IPS DF 6.9 (cell line): ENCODE measurements at regions not wholly inside any gene's neighbourhood (a gene's known extent, or its start where the extent isn't known, plus 50 kb on each side); places are given as distances from the start of the nearest gene placed in this dataset.

Experiments used
- DNase-seq: peaks from one replicate; pipeline ENCODE4 v3.0.0-alpha.2; 2013; ENCODE audit warnings: low read depth, low spot score
- H3K27ac ChIP-seq: one replicate; pipeline ENCODE4 v1.5.1; 2013; ENCODE audit warnings: low read length, control low read depth
- H3K27me3 ChIP-seq: 2 replicates; pipeline ENCODE4 v1.6.1; 2013; ENCODE audit warnings: mild to moderate bottlenecking, low read length; ENCODE audit not compliant: control insufficient read depth, insufficient read depth
- H3K36me3 ChIP-seq: 2 replicates; pipeline ENCODE4 v1.6.1; 2013; ENCODE audit warnings: low read length; ENCODE audit not compliant: control insufficient read depth, insufficient read depth
- H3K4me1 ChIP-seq: 2 replicates; pipeline ENCODE4 v1.6.1; 2013; ENCODE audit warnings: low read length; ENCODE audit not compliant: control insufficient read depth, insufficient read depth
- H3K4me3 ChIP-seq: 2 replicates; pipeline ENCODE4 v1.5.1; 2013; ENCODE audit warnings: mild to moderate bottlenecking, low read length
- H3K9me3 ChIP-seq: 2 replicates; pipeline ENCODE4 v1.6.1; 2013; ENCODE audit warnings: low read length, inconsistent platforms; ENCODE audit not compliant: control insufficient read depth, insufficient read depth
- WGBS: extraction: QIAGEN DNeasy Blood & Tissue Kit; methylation state at CpG from one replicate; pipeline ENCODE4 v1.1.7; 2013; ENCODE audit warnings: mixed read lengths, missing lambda C conversion rate; ENCODE audit not compliant: insufficient read length, insufficient coverage; 5-methylcytosine and 5-hydroxymethylcytosine counted together

- Histone ChIP-seq H3K27ac (no peak overlapping the region), H3K27me3 (no peaks in the 10 kb centered on the region), H3K36me3 (no peaks in the 10 kb centered on the region), H3K4me1 (no peaks in the 10 kb centered on the region), H3K4me3 (no peak overlapping the region), H3K9me3 (no peaks in the 10 kb centered on the region; the same call in 1 of the 2 replicates)
- no CpG with 5 or more reads among the region's 2 CpGs for WGBS
- DNase-seq = no peak
These were observed 79.6 kb upstream of the THUMPD2 start for GRCh38 chr2:39858677-39859076.

- Histone ChIP-seq H3K4me3 (no peak overlapping the region), H3K27ac (no peak overlapping the region), H3K36me3 (no peaks in the 10 kb centered on the region), H3K27me3 (no peaks in the 10 kb centered on the region), H3K9me3 (no peaks in the 10 kb centered on the region), H3K4me1 (no peaks in the 10 kb centered on the region)
- DNase-seq = no peak
- WGBS = no CpG with 5 or more reads among the region's 3 CpGs
These were observed 76.8 kb upstream of the THUMPD2 start for GRCh38 chr2:39855856-39856255.

GRCh38 chr2:39854771-39855170 lies 75.7 kb upstream of the THUMPD2 start:
- no peaks in the 10 kb centered on the region for H3K4me1 ChIP-seq
- no peak overlapping the region for H3K4me3 ChIP-seq
- H3K36me3 ChIP-seq = no peaks in the 10 kb centered on the region
- no peak for DNase-seq
- no peak overlapping the region for H3K27ac ChIP-seq
- no peaks in the 10 kb centered on the region for H3K27me3 ChIP-seq
- H3K9me3 ChIP-seq = no peaks in the 10 kb centered on the region
- WGBS = no CpG with 5 or more reads among the region's 5 CpGs

- no peak overlapping the region for H3K4me3 ChIP-seq
- H3K27ac ChIP-seq = no peak overlapping the region
- WGBS = no CpG with 5 or more reads among the region's 1 CpG
- no peaks in the 10 kb centered on the region for H3K36me3 ChIP-seq
- H3K9me3 ChIP-seq = no peaks in the 10 kb centered on the region
- no peak for DNase-seq
- H3K27me3 ChIP-seq = no peaks in the 10 kb centered on the region
- no peaks in the 10 kb centered on the region for H3K4me1 ChIP-seq
These were observed 73.8 kb upstream of the THUMPD2 start for GRCh38 chr2:39852831-39853230.

GRCh38 chr2:39851651-39852110 lies 72.6 kb upstream of the THUMPD2 start:
- H3K4me3 ChIP-seq = no peak overlapping the region
- WGBS = no CpG with 5 or more reads among the region's 3 CpGs
- H3K27ac ChIP-seq = no peak overlapping the region
- no peaks in the 10 kb centered on the region for H3K9me3 ChIP-seq
- H3K4me1 ChIP-seq = no peaks in the 10 kb centered on the region
- no peaks in the 10 kb centered on the region for H3K27me3 ChIP-seq
- no peak for DNase-seq
- H3K36me3 ChIP-seq = no peaks in the 10 kb centered on the region

- no CpG with 5 or more reads among the region's 8 CpGs for WGBS
- no peak overlapping the region for H3K4me3 ChIP-seq
- no peaks in the 10 kb centered on the region for H3K4me1 ChIP-seq
- no peak overlapping the region for H3K27ac ChIP-seq
- no peaks in the 10 kb centered on the region for H3K9me3 ChIP-seq
- no peak for DNase-seq
- no peaks in the 10 kb centered on the region for H3K36me3 ChIP-seq
- no peaks in the 10 kb centered on the region for H3K27me3 ChIP-seq
These were observed 72.2 kb upstream of the THUMPD2 start for GRCh38 chr2:39851251-39851650.

- DNase-seq = no peak
- no CpG with 5 or more reads among the region's 4 CpGs for WGBS
- Histone ChIP-seq H3K4me1 (no peaks in the 10 kb centered on the region), H3K9me3 (no peaks in the 10 kb centered on the region), H3K27me3 (no peaks in the 10 kb centered on the region), H3K36me3 (no peaks in the 10 kb centered on the region), H3K4me3 (no peak overlapping the region), H3K27ac (no peak overlapping the region)
These were observed 71.0 kb upstream of the THUMPD2 start for GRCh38 chr2:39849982-39850526.

- Histone ChIP-seq H3K27me3 (no peaks in the 10 kb centered on the region), H3K27ac (no peak overlapping the region), H3K4me1 (no peaks in the 10 kb centered on the region), H3K36me3 (no peaks in the 10 kb centered on the region), H3K4me3 (no peak overlapping the region), H3K9me3 (no peaks in the 10 kb centered on the region)
- DNase-seq = no peak
- WGBS = no CpG with 5 or more reads among the region's 1 CpG
These were observed 70.0 kb upstream of the THUMPD2 start for GRCh38 chr2:39849064-39849463.

GRCh38 chr2:39845460-39846146 lies 66.5 kb upstream of the THUMPD2 start:
- no CpG with 5 or more reads among the region's 6 CpGs for WGBS
- H3K36me3 ChIP-seq = no peaks in the 10 kb centered on the region
- DNase-seq = no peak
- H3K27me3 ChIP-seq = no peaks in the 10 kb centered on the region
- H3K27ac ChIP-seq = no peak overlapping the region
- H3K4me1 ChIP-seq = no peaks in the 10 kb centered on the region
- no peaks in the 10 kb centered on the region for H3K9me3 ChIP-seq
- H3K4me3 ChIP-seq = no peak overlapping the region

GRCh38 chr2:39839261-39839848 lies 60.3 kb upstream of the THUMPD2 start:
- no peaks in the 10 kb centered on the region for H3K4me1 ChIP-seq
- H3K27me3 ChIP-seq = no peaks in the 10 kb centered on the region
- H3K9me3 ChIP-seq = no peaks in the 10 kb centered on the region
- no CpG with 5 or more reads among the region's 5 CpGs for WGBS
- no peak overlapping the region for H3K27ac ChIP-seq
- no peaks in the 10 kb centered on the region for H3K36me3 ChIP-seq
- H3K4me3 ChIP-seq = no peak overlapping the region
- DNase-seq = no peak
